Spleen (tissue), 11 donors: ENCODE measurements at regions not wholly inside any gene's neighbourhood (a gene's known extent, or its start where the extent isn't known, plus 50 kb on each side); places are given as distances from the start of the nearest gene placed in this dataset.

Experiments
- DNase-seq: peaks from one replicate; pipeline ENCODE4 v3.0.0-alpha.2; 2020
- H3K27ac ChIP-seq, 8 donors: fragments of 200-600 bp; sonication (generic) in 7 of 8; 1 replicate in 4 of 8; 2 replicates in 4 of 8; pipeline versions ENCODE4 v1.5.0 to v1.8.0; 2016 to 2021; ENCODE audit warnings: inconsistent platforms in 4 of 8, mild to moderate bottlenecking in 4 of 8, moderate library complexity in 1 of 8
- H3K27me3 ChIP-seq, 7 donors: fragments of 200-600 bp; sonication (generic) in 6 of 7; replicated peaks in 1 of 7; 1 replicate in 4 of 7; 2 replicates in 3 of 7; pipeline versions ENCODE4 v1.5.0 to v1.8.0; 2016 to 2021; ENCODE audit warnings: inconsistent platforms in 3 of 7, mild to moderate bottlenecking in 1 of 7
- H3K36me3 ChIP-seq, 6 donors: fragments of 200-600 bp; sonication (generic) in 5 of 6; 1 replicate in 4 of 6; 2 replicates in 2 of 6; pipeline versions ENCODE4 v1.5.0 to v1.8.0; 2016 to 2021; ENCODE audit warnings: inconsistent platforms in 2 of 6
- H3K4me1 ChIP-seq, 6 donors: fragments of 200-600 bp; sonication (generic) in 5 of 6; 1 replicate in 3 of 6; 2 replicates in 3 of 6; pipeline versions ENCODE4 v1.5.0 to v1.8.0; 2016 to 2021; ENCODE audit warnings: inconsistent platforms in 3 of 6
- H3K4me3 ChIP-seq, 8 donors: fragments of 200-600 bp; sonication (generic) in 7 of 8; 1 replicate in 4 of 8; 2 replicates in 4 of 8; pipeline versions ENCODE4 v1.5.0 to v1.8.0; 2016 to 2021; ENCODE audit warnings: inconsistent platforms in 4 of 8, mild to moderate bottlenecking in 4 of 8, moderate library complexity in 2 of 8
- H3K9me3 ChIP-seq, 8 donors: fragments of 200-600 bp; sonication (generic) in 7 of 8; 1 replicate in 4 of 8; 2 replicates in 4 of 8; pipeline versions ENCODE4 v1.5.0 to v1.8.0; 2016 to 2021; ENCODE audit warnings: inconsistent platforms in 4 of 8
- POLR2A ChIP-seq, 3 donors: fragments of 450-650 bp; IDR thresholded peaks; one replicate each; pipeline ENCODE4 v1.5.1; 2017; ENCODE audit warnings: antibody characterized with exemption in 3 of 3, mild to moderate bottlenecking in 1 of 3
- POLR2AphosphoS5 ChIP-seq, 3 donors: sonication (generic); formaldehyde crosslinking; IDR thresholded peaks; one replicate each; pipeline ENCODE4 v1.5.1; 2017; ENCODE audit warnings: antibody characterized with exemption in 3 of 3
- WGBS, 5 donors: extraction: QIAGEN DNeasy Blood & Tissue Kit in 3 of 5; methylation state at CpG; one replicate each; pipeline versions ENCODE4 v1.1.5 to v1.1.7; 2013 to 2018; 5-methylcytosine and 5-hydroxymethylcytosine counted together
- intact Hi-C: fragments of 100-400 bp; cut with DNase I; formaldehyde crosslinking; loops from one replicate; pipeline ENCODE4 v1.15.0; 2023; ENCODE audit warnings: low total_unique reads
- TF ChIP-seq, protein P1 (sequence below), 11 experiments: fragments of 200-600 bp in 7 of 11; fragments of 450-650 bp in 4 of 11; sonication (generic) in 4 of 11; IDR thresholded peaks in 8 of 11; conservative IDR thresholded peaks in 3 of 11; 1 replicate in 7 of 11; 2 replicates in 4 of 11; pipeline versions ENCODE4 v1.4.0 to v1.8.0; 2016 to 2021; ENCODE audit warnings: antibody characterized with exemption in 11 of 11, inconsistent platforms in 4 of 11, mild to moderate bottlenecking in 1 of 11
- donor health status: healthy with polysubstance abuse.
- donor health status: DM: no; HTN: no; CAD: no; lungs with moderate emphysema.
- donor health status: DM: no; HTN: no; CAD: no.
- donor health status: Bipolar disorder and iron deficiency.
- donor health status: healthy.
- donor health status: DM: no; HTN: no; CAD: no.
- donor health status: DM: yes; HTN: yes; CAD: no.

DNA sequence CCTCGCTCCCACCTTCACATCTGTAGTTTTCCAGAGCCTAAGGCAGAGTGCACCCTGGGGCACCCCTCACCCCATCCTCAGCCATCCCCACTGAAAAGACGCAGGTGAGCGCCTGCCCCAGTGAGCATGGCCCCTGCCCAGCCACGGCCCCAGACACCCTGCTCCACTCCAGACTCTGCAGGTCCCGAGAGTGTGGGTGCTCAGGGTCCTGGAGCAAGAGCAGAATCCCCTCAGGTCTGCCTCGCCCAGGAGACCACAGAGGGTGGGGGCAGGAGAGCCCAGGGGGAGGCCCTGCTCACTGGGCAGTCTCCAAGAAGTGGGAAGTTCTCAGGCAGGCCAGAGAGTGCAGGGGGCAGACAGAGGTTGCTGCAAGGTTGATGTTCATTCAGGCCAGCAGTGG, 158.6 kb upstream of the PPP1R26 start:
- WGBS, 5 donors: 73 to 81% (median 80%) methylated on average over 5 to 6 of the region's 6 CpGs
- Histone ChIP-seq H3K9me3 (no peaks in the 10 kb centered on the region), H3K27ac (no peak overlapping the region), H3K4me1 (no peaks in the 10 kb centered on the region), H3K36me3 (no peaks in the 10 kb centered on the region), H3K4me3 (no peak overlapping the region), H3K27me3 (peaks cover 0 to 35% (median under 1%) of the 10 kb centered on the region in 7 donors)
- TF ChIP-seq POLR2AphosphoS5 (IDR thresholded peaks at IDR 0.05) (no peak), POLR2A (IDR thresholded peaks at IDR 0.05) (no peak)
- TF ChIP-seq, protein P1, sequence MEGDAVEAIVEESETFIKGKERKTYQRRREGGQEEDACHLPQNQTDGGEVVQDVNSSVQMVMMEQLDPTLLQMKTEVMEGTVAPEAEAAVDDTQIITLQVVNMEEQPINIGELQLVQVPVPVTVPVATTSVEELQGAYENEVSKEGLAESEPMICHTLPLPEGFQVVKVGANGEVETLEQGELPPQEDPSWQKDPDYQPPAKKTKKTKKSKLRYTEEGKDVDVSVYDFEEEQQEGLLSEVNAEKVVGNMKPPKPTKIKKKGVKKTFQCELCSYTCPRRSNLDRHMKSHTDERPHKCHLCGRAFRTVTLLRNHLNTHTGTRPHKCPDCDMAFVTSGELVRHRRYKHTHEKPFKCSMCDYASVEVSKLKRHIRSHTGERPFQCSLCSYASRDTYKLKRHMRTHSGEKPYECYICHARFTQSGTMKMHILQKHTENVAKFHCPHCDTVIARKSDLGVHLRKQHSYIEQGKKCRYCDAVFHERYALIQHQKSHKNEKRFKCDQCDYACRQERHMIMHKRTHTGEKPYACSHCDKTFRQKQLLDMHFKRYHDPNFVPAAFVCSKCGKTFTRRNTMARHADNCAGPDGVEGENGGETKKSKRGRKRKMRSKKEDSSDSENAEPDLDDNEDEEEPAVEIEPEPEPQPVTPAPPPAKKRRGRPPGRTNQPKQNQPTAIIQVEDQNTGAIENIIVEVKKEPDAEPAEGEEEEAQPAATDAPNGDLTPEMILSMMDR (IDR thresholded peaks at IDR 0.05 in 8 of 11, conservative IDR thresholded peaks at IDR 0.05 in 3 of 11): no peak
- intact Hi-C loops: no loop called here
- DNase-seq: peak; percentile 59

DNA sequence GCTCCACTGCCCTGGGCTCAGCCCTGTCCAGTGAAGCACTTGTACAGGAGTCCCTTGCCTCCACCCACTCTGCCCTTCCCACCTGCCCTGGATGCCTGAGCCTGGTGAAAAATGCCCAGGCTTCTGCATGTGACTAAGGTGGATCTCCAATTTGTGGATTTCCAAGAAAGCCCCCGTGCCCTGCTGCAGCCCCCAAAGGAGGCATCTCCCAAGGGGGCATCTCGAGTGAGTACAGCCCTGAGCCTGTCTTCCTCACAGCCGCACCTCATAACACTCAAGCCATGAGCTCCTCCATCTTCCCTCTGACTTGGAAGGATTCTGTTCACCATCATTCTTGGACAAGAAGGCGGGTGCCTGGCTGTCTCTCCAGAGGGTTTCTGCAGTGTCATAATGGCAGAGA, 158.0 kb upstream of the PPP1R26 start:
- Histone ChIP-seq H3K27me3 (peaks cover 0 to 41% (median 3%) of the 10 kb centered on the region in 7 donors), H3K4me1 (no peaks in the 10 kb centered on the region), H3K4me3 (no peak overlapping the region), H3K27ac (no peak overlapping the region), H3K36me3 (no peaks in the 10 kb centered on the region), H3K9me3 (no peaks in the 10 kb centered on the region)
- DNase-seq: peak; percentile 51
- no peak for TF ChIP-seq POLR2A (IDR thresholded peaks at IDR 0.05)
- TF ChIP-seq, protein P1 (IDR thresholded peaks at IDR 0.05 in 8 of 11, conservative IDR thresholded peaks at IDR 0.05 in 3 of 11): no peak
- no peak for TF ChIP-seq POLR2AphosphoS5 (IDR thresholded peaks at IDR 0.05)
- intact Hi-C loops: no loop called here
- 65 to 79% (median 72%) methylated on average over 4 of the region's 4 CpGs for WGBS, 5 donors

DNA sequence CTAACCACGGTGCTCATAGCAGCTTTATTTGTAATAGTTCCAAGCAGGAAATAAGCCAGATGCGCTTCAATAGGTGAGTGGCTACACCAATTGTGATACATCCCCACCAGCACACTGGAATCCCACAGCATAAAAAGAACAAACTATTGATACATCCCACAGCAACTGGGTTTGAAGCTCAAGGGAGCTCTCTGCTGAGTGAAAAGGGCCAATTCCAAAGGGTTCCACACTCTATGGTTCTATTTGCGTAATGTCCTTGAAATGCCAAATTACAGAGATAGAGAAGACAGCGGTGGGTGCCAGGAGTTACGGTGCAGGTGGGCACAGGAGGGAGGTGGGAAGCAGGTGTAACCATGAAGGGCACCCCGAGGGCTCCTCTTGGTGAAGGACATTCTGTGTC, 155.3 kb upstream of the PPP1R26 start:
- intact Hi-C loops: no loop called here
- TF ChIP-seq, protein P1 (IDR thresholded peaks at IDR 0.05 in 8 of 11, conservative IDR thresholded peaks at IDR 0.05 in 3 of 11): no peak
- TF ChIP-seq POLR2A (IDR thresholded peaks at IDR 0.05): no peak
- TF ChIP-seq POLR2AphosphoS5 (IDR thresholded peaks at IDR 0.05): no peak
- DNase-seq: no peak
- Histone ChIP-seq H3K36me3 (no peaks in the 10 kb centered on the region), H3K27me3 (peaks cover 0 to 62% (median 3%) of the 10 kb centered on the region in 7 donors), H3K4me3 (no peak overlapping the region), H3K4me1 (no peaks in the 10 kb centered on the region), H3K9me3 (peaks cover 0 to 11% (median 0%) of the 10 kb centered on the region in 8 donors), H3K27ac (no peak overlapping the region)
- 77 to 89% (median 81%) methylated on average over 6 of the region's 6 CpGs for WGBS, 5 donors

DNA sequence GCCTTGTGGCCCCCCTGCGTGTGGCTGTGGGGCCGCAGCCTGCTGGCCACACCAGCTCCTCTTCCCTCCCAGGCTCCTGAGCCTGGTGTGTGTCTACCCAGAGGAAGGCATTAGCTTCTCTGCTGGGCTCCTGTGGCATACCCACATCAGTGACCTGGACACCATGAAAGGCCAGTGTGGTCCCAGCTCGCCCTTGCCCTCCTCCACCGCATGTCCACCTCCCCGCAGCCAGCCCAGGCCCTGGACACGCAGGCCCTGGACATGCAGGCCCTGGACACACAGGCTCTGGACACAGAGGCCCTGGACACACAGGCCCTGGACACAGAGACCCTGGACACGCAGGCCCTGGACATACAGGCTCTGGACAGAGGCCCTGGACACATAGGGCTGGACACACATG, 153.4 kb upstream of the PPP1R26 start:
- intact Hi-C loops: no loop called here
- no peak for DNase-seq
- 70 to 83% (median 77%) methylated on average over 6 to 7 of the region's 7 CpGs for WGBS, 5 donors
- no peak overlapping the region for H3K27ac ChIP-seq
- no peak overlapping the region for H3K4me3 ChIP-seq
- H3K36me3 ChIP-seq: no peaks in the 10 kb centered on the region
- H3K9me3 ChIP-seq: peaks cover 0 to 11% (median 0%) of the 10 kb centered on the region in 8 donors
- no peak for TF ChIP-seq POLR2AphosphoS5 (IDR thresholded peaks at IDR 0.05)
- H3K4me1 ChIP-seq: no peaks in the 10 kb centered on the region
- peaks cover 0 to 67% (median 3%) of the 10 kb centered on the region in 7 donors for H3K27me3 ChIP-seq
